Loucy (cell line): ENCODE measurements at regions not wholly inside any gene's neighbourhood (a gene's known extent, or its start where the extent isn't known, plus 50 kb on each side); places are given as distances from the start of the nearest gene placed in this dataset.

ENCODE experiments used
- CTCF ChIP-seq: fragments of 200-600 bp; sonication (generic); conservative IDR thresholded peaks from 2 replicates; pipeline ENCODE4 v1.5.1; 2014; ENCODE audit warnings: mild to moderate bottlenecking, antibody characterized with exemption, low read length
- EZH2phosphoT487 ChIP-seq: fragments of 200-600 bp; IDR thresholded peaks from 2 replicates; pipeline ENCODE4 v1.6.1; 2018; ENCODE audit warnings: antibody characterized with exemption, mild to moderate bottlenecking, moderate library complexity, borderline replicate concordance

GRCh38 chr19:5269279-5269678 lies 71.3 kb downstream of the PTPRS start:
- TF ChIP-seq CTCF: no peak
- TF ChIP-seq EZH2phosphoT487: no peak
